ENCODE measurements at regions not wholly inside any gene's neighbourhood (a gene's known extent, or its start where the extent isn't known, plus 50 kb on each side); places are given as distances from the start of the nearest gene placed in this dataset.

GRCh38 chr2:151020411-151020810 lies 241.3 kb downstream of the RBM43 start:
- RAD21 ChIA-PET (ENCODE audit: low non-redundant PET in 1 of 2, low total read pairs in 2 of 2, uncharacterized antibody in 2 of 2, unreplicated experiment in 2 of 2), result no interaction called here
- Histone ChIP-seq H3K79me2 (ENCODE audit: insufficient read depth, low read length) (no peaks in the 10 kb centered on the region), H3K4me3 (replicated peaks in 1 of 2; ENCODE audit: low read depth in 1 of 2, low read length in 2 of 2) (no peak overlapping the region), H3K27ac (ENCODE audit: low read depth, low read length) (no peak overlapping the region), H3K4me1 (ENCODE audit: control insufficient read depth in 1 of 2, insufficient read depth in 2 of 2, low read length in 2 of 2) (no peaks in the 10 kb centered on the region), H2AFZ (ENCODE audit: low read depth, low read length, poor library complexity, severe bottlenecking) (no peak overlapping the region), H3K27me3 (ENCODE audit: insufficient read depth, low read length) (no peaks in the 10 kb centered on the region), H3K4me2 (ENCODE audit: low read length) (no peak overlapping the region), H3K36me3 (ENCODE audit: control insufficient read depth in 1 of 2, insufficient read depth in 2 of 2, low read length in 2 of 2) (no peaks in the 10 kb centered on the region), H4K20me1 (ENCODE audit: insufficient read depth) (no peaks in the 10 kb centered on the region), H3K9me2 (ENCODE audit: insufficient read depth) (no peaks in the 10 kb centered on the region), H3K9me3 (ENCODE audit: control insufficient read depth in 1 of 2, insufficient read depth in 1 of 2, low read depth in 1 of 2, low read length in 2 of 2) (no peaks in the 10 kb centered on the region), H3K9ac (ENCODE audit: low read length) (no peak overlapping the region)
- intact Hi-C loops (cut with micrococcal nuclease), result no loop called here
- POLR2A ChIA-PET, result no interaction called here
- ATAC-seq (no peak), DNase-seq (ENCODE audit: low read depth, low spot score) (no peak)
- CTCF ChIA-PET, result interaction anchor here (0.7 kb wide), 1 partner anchor 9 kb away, joined by 4 read pairs; no protein-coding TSS in a partner anchor
- no TSS peak for BruUV-seq (replicated peaks)
- TF ChIP-seq FOSL1 (IDR thresholded peaks at IDR 0.05; ENCODE audit: low read depth), result no peak

DNA sequence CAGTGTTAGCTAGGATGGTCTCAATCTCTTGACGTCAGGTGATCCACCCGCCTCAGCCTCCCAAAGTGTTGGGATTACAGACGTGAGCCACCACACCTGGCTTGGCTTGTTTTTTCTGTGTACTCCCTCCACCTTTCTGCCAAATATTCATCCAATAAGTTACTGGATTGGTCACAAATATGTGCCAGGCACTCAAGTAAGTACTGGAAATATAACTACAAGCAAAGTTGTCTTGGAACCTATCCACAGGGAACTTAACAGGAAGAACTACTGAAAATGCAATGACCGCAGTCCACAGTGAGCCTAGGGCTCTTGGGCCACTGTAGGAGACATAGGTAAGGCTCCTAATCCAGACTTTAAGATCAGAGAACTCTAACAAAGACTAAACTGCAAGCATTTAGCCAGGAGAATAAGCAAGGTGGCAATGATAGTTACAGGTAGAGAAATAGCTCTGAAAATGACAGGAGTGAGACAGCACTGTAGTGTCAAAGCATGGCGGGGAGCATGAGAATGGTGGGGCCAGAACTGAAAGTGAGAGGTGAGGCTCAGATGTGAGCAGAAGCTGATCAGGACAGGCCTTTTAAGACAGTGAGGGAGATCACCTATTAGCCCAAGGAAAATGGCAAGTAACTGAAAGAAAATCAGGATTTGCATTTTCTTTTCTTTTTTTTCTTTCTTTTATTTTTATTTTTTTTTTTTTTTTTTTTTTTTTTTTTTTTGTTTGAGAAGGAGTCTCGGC lies 252.1 kb downstream of the RBM43 start:
- H3K9ac ChIP-seq (ENCODE audit: low read length), result no peak overlapping the region
- H3K79me2 ChIP-seq (ENCODE audit: insufficient read depth, low read length), result no peaks in the 10 kb centered on the region
- no peak overlapping the region for H2AFZ ChIP-seq (ENCODE audit: low read depth, low read length, poor library complexity, severe bottlenecking)
- ATAC-seq (no peak), DNase-seq (ENCODE audit: low read depth, low spot score) (no peak)
- H3K36me3 ChIP-seq (ENCODE audit: control insufficient read depth in 1 of 2, insufficient read depth in 2 of 2, low read length in 2 of 2), result no peaks in the 10 kb centered on the region
- intact Hi-C loops (cut with micrococcal nuclease), result no loop called here
- H3K4me3 ChIP-seq (replicated peaks in 1 of 2; ENCODE audit: low read depth in 1 of 2, low read length in 2 of 2), result no peak overlapping the region
- H3K4me2 ChIP-seq (ENCODE audit: low read length), result no peak overlapping the region
- BruUV-seq (replicated peaks), result no TSS peak
- no peaks in the 10 kb centered on the region for H3K9me2 ChIP-seq (ENCODE audit: insufficient read depth)
- CTCF ChIA-PET, result no interaction called here
- RAD21 ChIA-PET (ENCODE audit: low non-redundant PET in 1 of 2, low total read pairs in 2 of 2, uncharacterized antibody in 2 of 2, unreplicated experiment in 2 of 2), result no interaction called here
- POLR2A ChIA-PET, result no interaction called here
- no peak for TF ChIP-seq POLR2A (IDR thresholded peaks at IDR 0.05; ENCODE audit: borderline replicate concordance, extremely low read depth, insufficient read depth, insufficient read length)
- TF ChIP-seq, protein P1, sequence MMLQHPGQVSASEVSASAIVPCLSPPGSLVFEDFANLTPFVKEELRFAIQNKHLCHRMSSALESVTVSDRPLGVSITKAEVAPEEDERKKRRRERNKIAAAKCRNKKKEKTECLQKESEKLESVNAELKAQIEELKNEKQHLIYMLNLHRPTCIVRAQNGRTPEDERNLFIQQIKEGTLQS (IDR thresholded peaks at IDR 0.05), result no peak
- no peak for TF ChIP-seq EGR1 (IDR thresholded peaks at IDR 0.05; ENCODE audit: low read depth)
- TF ChIP-seq CBX3 (IDR thresholded peaks at IDR 0.05; ENCODE audit: low read depth), result no peak
- no peak for TF ChIP-seq TCF7L2 (IDR thresholded peaks at IDR 0.05; ENCODE audit: borderline replicate concordance, extremely low read depth, insufficient read depth, insufficient read length)
- TF ChIP-seq SIN3A (IDR thresholded peaks at IDR 0.05; ENCODE audit: low read depth), result no peak
- TF ChIP-seq ZNF274 (IDR thresholded peaks at IDR 0.05; ENCODE audit: low read depth, low read length), result no peak
- no peak for TF ChIP-seq POLR2AphosphoS5 (IDR thresholded peaks at IDR 0.05; ENCODE audit: low read depth, low read length)
- TF ChIP-seq ZFX (IDR thresholded peaks at IDR 0.05), result no peak
- no peak for TF ChIP-seq EZH2 (IDR thresholded peaks at IDR 0.05)
- TF ChIP-seq, protein P2, sequence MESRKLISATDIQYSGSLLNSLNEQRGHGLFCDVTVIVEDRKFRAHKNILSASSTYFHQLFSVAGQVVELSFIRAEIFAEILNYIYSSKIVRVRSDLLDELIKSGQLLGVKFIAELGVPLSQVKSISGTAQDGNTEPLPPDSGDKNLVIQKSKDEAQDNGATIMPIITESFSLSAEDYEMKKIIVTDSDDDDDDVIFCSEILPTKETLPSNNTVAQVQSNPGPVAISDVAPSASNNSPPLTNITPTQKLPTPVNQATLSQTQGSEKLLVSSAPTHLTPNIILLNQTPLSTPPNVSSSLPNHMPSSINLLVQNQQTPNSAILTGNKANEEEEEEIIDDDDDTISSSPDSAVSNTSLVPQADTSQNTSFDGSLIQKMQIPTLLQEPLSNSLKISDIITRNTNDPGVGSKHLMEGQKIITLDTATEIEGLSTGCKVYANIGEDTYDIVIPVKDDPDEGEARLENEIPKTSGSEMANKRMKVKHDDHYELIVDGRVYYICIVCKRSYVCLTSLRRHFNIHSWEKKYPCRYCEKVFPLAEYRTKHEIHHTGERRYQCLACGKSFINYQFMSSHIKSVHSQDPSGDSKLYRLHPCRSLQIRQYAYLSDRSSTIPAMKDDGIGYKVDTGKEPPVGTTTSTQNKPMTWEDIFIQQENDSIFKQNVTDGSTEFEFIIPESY (IDR thresholded peaks at IDR 0.05; ENCODE audit: extremely low read depth, insufficient replicate concordance, low read length), result no peak
- TF ChIP-seq SP1 (IDR thresholded peaks at IDR 0.05; ENCODE audit: low read depth), result no peak
- TF ChIP-seq ELF1 (IDR thresholded peaks at IDR 0.05; ENCODE audit: borderline replicate concordance, low read depth), result no peak
- TF ChIP-seq CEBPB (IDR thresholded peaks at IDR 0.05; ENCODE audit: low read depth), result no peak
- no peak for TF ChIP-seq JUND (IDR thresholded peaks at IDR 0.05)
- TF ChIP-seq RAD21 (IDR thresholded peaks at IDR 0.05; ENCODE audit: low read depth), result no peak
- no peak for TF ChIP-seq EZH2phosphoT487 (IDR thresholded peaks at IDR 0.05; ENCODE audit: borderline replicate concordance)
- TF ChIP-seq, protein P3, sequence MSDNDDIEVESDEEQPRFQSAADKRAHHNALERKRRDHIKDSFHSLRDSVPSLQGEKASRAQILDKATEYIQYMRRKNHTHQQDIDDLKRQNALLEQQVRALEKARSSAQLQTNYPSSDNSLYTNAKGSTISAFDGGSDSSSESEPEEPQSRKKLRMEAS (IDR thresholded peaks at IDR 0.05), result no peak
- H3K27ac ChIP-seq (ENCODE audit: low read depth, low read length), result no peak overlapping the region
- no peaks in the 10 kb centered on the region for H3K27me3 ChIP-seq (ENCODE audit: insufficient read depth, low read length)
- no peaks in the 10 kb centered on the region for H3K9me3 ChIP-seq (ENCODE audit: control insufficient read depth in 1 of 2, insufficient read depth in 1 of 2, low read depth in 1 of 2, low read length in 2 of 2)
- H4K20me1 ChIP-seq (ENCODE audit: insufficient read depth), result no peaks in the 10 kb centered on the region
- no peaks in the 10 kb centered on the region for H3K4me1 ChIP-seq (ENCODE audit: control insufficient read depth in 1 of 2, insufficient read depth in 2 of 2, low read length in 2 of 2)
